HCEC 1CT (cell line): ENCODE measurements at regions not wholly inside any gene's neighbourhood (a gene's known extent, or its start where the extent isn't known, plus 50 kb on each side); places are given as distances from the start of the nearest gene placed in this dataset.
A peak's percentile ranks its signal among the peaks of the same experiment; 100 is the strongest.
"Not testable (repeated sequence)": the region's sequence is repeated elsewhere in the genome, so short reads cannot be mapped to it uniquely, and the experiment has no call there.

Experiments
- DNase-seq: peaks from one replicate; pipeline ENCODE4 v3.0.0-alpha.2; 2017

DNA sequence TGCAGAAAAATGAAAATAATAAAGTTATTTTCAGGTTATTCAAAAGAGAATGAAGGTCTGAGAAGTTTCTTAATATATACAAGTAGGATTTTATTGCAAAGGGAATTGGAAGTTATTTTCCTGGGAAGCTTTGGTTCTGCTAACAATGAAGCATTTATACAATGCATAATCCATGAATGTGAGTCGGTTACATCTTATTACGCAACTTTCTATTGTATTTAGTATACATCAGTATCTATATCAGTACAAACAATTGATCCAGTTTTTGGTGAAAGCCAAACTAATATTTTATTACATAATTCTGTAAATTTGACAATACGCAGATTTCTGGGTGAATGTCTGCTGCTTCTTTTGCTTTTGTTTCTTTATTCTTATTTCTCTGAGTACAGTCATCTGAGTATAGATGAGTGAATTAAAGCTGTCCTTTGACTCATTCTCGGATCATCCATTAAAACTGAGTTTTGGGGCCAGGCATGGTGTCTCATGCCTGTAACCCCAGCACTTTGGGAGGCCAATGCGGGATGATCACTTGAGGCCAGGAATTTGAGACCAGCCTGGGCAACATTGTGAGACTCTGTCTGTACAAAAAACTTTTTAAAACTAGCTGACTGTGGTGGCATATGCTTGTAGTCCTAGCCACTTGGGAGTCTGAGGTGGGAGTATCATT lies 108.5 kb downstream of the SOCS6 start:
- DNase-seq: peak; percentile 80

DNA sequence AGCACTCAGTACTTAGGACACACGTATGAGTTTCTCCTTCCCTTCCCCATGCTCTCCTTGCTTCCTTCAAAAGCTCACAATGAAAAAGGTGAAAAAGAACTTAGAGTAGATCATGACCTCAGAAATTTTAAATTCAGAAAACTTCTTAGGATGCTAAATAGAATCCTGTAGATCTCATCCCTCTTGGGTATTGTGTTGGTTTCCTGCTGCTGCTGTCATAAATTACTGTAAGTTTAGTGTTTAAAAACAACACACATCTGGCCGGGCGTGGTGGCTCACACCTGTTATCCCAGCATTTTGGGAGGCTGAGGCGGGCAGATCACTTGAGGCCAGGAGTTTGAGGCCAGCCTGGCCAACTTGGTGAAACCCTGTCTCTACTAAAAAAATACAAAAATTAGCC lies 106.9 kb downstream of the SOCS6 start:
- not testable (repeated sequence) for DNase-seq

DNA sequence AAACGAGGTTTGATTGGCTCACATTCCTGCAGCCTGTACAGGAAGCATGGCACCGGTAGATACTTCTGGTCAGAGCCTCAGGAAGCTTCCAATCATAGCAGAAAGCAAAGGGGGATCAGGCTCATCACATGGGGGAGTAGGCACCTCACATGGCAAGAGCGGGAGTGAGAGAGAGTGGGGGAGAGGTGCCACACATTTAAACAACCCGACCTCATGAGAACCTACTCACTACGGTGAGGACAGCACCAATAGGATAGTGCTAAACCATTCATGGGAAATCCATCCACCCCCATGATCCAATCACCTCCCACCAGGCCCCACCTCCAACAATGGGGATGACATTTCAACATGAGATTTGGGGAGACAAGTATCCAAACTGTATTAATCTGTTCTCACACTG lies 105.8 kb downstream of the SOCS6 start:
- DNase-seq: no peak

DNA sequence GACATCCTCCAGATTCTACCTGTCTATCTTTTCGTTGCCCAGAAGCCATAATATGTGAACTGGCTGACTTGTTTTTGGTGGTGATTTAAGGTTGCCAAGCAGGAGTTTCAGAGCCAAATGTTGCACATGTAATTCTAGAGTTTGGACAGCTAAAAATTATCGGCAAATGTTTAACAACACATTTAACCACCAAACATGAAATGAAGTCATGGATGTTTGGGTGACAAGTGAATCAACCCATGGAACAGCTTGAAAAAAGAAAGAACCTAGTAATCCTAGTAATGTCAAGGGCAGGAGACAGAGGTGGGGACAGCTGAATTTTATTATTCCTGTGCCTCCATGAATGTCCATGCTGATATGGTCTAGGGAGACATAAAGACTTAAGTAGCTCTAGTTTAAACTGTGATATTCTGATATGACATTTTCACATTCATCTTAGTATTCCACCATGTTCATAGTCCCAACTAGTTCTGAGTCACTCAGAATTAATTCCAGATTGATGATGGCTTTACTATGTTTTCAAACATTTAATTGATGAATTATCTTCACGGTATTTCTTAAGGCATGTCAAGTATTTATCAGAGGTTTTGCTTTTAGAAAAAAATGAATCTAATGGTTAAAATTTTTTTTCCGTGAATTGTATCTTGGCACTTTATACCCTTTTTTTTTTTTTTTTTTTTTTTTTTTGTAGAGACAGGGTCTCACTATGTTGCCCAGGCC lies 101.7 kb downstream of the SOCS6 start:
- DNase-seq: peak; percentile 79

DNA sequence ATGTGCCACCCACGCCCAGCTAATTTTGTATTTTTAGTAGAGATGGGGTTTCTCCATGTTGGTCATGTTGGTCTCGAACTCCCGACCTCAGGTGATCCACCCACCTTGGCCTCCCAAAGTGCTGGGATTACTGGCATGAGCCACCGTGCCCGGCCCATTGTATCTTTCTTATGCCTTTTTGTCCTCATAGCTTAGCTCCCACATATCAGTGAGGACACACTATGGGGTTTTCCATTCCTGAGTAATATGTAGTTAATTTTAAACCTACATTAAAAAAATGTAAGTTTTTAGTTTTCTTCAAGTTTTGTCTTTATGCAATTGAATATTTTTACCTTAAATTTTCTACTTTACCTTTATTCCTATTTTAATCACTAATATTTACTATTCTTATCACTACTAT lies 100.2 kb downstream of the SOCS6 start:
- not testable (repeated sequence) for DNase-seq

DNA sequence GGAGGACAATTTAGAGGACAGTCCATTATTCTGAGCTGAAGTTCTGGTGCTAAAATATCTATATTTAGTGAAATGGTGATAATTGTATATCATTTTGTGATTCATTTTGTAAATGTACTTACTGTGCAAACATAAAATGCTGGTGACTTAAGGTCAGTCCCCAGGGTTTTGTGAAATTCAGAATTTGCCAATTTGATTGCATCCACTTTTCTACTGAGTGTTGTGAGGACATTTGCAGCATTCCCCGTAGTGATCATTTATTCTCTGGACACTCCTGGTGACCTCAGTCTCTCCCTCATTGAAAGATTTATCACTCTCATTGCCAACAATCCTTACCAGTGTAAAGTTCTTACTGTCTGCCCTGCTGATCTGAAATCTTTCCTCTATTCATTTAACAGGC lies 98.2 kb downstream of the SOCS6 start:
- no peak for DNase-seq

DNA sequence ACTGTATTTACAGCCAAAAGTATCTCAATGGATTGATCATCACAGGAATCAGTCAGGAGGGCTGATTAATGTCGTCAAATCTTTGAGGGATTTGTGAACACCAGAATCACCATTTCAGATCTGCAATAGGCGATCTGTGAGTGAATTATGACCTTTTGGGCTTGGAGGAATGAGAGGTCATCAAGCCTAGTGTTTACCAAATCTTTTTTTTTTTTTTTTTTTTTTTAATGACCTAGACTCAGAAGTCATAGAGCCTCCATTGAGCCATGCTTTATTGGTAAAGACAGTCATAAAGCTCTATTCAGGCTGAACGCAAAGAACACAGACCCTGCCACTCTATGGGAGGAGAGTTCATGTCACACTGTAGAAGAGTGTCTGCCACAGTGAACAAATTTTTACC lies 97.7 kb downstream of the SOCS6 start:
- no peak for DNase-seq

DNA sequence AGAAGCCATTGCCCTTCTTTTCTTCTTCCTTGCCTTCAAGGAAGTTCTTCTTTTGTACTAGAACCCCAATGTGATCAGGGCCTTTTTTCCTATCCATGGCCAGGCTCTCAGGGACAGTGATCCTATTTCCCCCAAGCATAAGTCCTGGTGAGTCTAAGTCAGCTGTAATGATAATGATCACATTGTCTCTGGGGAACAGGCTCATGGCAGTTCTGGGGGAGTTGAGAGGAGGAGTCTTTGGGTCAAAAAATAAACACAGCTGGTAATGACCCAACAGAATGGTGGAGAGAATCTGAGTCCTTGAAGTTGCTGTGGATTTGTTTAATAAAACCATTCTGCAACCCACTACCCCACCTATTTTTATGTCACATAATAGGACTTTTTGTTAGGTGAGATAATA lies 96.6 kb downstream of the SOCS6 start:
- no peak for DNase-seq

DNA sequence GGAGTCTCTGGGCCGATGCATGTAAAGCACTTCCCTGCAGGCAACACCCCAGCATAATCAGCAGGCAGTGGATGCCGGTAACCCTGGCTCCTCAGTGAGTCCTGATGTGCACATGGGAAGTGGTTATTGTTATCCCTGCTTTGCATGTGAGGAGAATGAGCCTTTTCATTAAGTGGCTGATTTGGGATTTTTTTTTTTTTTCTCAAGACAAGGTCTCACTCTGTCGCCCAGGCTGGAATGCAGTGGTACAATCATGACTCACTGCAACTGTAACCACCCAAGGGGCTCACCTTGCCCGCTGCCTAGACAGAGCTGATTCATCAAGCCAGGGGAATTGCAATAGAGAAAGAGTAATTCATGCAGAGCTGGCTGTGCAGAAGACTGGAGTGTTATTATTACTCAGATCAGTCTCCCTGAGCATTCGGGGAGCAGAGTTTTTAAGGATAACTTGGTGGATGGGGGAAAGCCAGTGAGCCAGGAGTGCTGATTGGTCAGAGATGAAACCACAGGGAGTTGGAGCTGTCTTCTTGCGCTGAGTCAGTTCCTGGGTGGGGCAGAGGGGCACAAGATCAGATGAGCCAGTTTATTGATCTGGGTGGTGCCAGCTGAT lies 95.4 kb downstream of the SOCS6 start:
- DNase-seq: peak; percentile 79

DNA sequence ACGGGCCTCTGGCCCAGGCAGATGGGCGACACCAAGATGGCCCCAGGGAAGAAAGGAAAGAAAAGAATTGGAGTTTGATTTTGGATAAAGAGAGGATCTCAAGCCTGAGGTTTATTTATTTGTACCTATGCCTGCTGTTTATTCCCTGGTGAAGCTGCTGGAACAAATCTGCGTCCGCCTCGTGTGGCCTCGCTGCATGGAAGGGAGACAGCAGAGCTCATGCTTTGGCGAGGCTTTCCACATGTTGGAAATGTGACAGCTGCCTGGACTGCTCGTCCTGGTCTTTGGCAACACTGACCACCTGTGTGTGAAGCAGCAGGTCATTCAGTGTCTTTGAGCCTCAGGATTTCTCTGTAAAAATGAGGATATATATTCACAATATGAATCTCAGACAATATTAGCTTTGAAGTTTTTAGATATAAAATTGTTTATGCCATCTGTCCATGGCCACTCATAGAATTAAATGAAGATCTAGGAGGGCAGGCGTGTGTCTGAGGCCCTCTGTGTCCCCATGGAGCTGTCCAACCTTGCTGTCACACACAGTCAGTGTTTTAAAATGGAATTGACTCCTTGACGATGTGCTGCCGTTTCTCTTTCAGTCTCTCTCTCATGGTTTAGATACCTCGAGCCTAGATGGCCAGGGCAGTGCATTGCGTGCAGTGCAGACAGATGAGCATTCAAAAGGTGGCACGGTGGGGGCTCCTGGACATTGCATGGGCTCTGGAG lies 94.3 kb downstream of the SOCS6 start:
- no peak for DNase-seq

DNA sequence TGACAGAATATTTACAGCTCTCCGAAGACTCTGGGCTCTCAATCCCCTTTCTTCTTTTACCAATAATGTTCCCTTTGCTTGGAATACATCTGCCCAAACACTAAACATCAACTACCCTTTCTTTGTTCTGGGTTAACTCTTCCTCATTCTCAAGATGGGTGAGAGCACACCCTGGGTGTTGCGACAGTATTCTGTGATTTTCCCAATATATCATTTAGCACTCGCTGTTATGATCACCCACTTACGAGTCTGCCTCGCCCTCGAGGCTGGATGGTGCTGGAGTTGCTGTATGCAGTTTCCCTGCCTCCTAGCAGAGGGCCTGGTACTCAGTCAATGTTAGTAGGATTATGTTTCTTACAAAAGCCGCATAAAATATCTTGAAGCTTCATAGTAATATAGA lies 93.2 kb downstream of the SOCS6 start:
- DNase-seq: no peak

DNA sequence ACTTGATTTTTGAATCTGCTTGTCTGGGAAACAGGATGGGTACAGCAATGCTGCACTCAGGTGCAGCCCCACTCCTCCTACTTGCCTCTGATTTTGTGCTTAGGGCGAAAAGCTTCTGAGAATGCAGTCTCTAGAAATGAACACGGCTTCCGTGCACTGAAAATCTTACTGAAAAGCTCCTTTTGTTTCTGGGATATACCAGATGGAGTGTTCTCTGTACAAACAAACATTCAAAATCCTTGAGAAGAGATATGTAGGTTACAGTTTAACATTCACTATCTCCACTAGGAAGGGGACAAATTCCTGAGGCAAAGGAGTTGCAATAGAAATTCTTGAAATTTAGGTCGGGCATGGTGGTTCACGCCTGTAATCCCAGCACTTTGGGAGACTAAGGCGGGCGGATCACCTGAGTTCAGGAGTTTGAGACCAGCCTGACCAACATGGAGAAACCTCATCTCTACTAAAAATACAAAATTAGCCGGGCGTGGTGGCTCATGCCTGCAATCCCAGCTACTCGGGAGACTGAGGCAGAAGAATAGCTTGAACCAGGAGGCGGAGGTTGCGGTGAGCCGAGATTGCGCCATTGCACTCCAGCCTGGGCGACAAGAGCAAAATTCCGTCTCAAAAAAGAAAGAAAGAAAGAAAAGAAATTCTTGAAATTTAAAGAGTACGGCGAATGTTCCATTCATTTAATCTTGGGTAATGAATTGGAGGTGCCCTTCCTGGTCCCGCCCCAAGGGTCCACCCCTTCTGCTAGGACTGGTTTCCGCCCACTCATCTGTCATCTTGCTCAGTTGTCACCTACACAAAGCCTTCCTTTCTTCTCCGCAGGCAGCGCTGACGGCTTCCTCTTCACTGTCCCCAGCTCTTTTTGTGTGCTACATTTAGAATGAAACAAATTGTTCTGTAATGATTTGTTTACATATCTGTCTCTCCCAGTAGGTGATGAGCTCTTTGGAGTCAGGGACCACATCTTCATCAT lies 92.4 kb downstream of the SOCS6 start:
- DNase-seq: no peak
